ENCODE measurements at regions not wholly inside any gene's neighbourhood (a gene's known extent, or its start where the extent isn't known, plus 50 kb on each side); places are given as distances from the start of the nearest gene placed in this dataset.

DNA sequence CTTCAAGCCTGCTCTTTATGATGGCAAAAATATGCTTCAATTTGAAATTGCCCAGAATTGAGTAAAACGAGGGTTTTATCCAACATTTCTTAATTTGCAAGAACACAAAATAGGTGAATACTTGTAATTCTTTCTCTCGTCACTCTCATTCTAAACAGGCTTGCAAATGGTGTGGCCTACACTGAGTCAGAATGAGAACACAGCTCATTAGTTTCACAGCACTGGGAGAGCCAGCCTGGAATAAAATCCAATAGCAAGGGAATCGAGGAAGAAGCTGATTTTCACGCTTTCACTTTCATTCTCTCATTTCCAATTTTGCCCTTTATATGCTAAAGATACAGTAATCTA is 537.5 kb downstream of the LTN1 start:
- peaks cover 0 to 7% (median 2%) of the 10 kb centered on the region in 7 donors for H3K9me3 Mint-ChIP-seq
- H3K27me3 Mint-ChIP-seq (ENCODE audit: low read depth in 3 of 3): no peaks in the 10 kb centered on the region
- H3K4me1 ChIP-seq (ENCODE audit: control insufficient read depth in 1 of 2, insufficient read depth in 2 of 2, low read length in 2 of 2): no peaks in the 10 kb centered on the region
- H3K27ac Mint-ChIP-seq: no peak overlapping the region
- TF ChIP-seq, protein P1, sequence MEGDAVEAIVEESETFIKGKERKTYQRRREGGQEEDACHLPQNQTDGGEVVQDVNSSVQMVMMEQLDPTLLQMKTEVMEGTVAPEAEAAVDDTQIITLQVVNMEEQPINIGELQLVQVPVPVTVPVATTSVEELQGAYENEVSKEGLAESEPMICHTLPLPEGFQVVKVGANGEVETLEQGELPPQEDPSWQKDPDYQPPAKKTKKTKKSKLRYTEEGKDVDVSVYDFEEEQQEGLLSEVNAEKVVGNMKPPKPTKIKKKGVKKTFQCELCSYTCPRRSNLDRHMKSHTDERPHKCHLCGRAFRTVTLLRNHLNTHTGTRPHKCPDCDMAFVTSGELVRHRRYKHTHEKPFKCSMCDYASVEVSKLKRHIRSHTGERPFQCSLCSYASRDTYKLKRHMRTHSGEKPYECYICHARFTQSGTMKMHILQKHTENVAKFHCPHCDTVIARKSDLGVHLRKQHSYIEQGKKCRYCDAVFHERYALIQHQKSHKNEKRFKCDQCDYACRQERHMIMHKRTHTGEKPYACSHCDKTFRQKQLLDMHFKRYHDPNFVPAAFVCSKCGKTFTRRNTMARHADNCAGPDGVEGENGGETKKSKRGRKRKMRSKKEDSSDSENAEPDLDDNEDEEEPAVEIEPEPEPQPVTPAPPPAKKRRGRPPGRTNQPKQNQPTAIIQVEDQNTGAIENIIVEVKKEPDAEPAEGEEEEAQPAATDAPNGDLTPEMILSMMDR (IDR thresholded peaks at IDR 0.05): no peak
- intact Hi-C loops (cut with micrococcal nuclease): no loop called here
- no peak for DNase-seq
- H3K27ac ChIP-seq (ENCODE audit: low read depth in 1 of 2, low read length in 2 of 2): no peak overlapping the region
- no peaks in the 10 kb centered on the region for H3K36me3 Mint-ChIP-seq
- no peak overlapping the region for H3K4me3 Mint-ChIP-seq
- H3K4me2 ChIP-seq (replicated peaks; ENCODE audit: extremely low read depth, low read length, poor library complexity, severe bottlenecking): no peak overlapping the region
- no CpG with 5 or more reads among the region's 4 CpGs for WGBS (ENCODE audit: insufficient coverage)
- no peaks in the 10 kb centered on the region for H3K4me1 Mint-ChIP-seq
- H3K27me3 ChIP-seq (ENCODE audit: control insufficient read depth in 2 of 2, insufficient read depth in 2 of 2, low read length in 2 of 2): no peaks in the 10 kb centered on the region
- H3K4me3 ChIP-seq (replicated peaks in 1 of 3; ENCODE audit: low read depth in 2 of 3, low read length in 3 of 3): no peak overlapping the region
- no peaks in the 10 kb centered on the region for H3K36me3 ChIP-seq (replicated peaks in 1 of 2; ENCODE audit: control insufficient read depth in 1 of 2, insufficient read depth in 2 of 2, low read length in 2 of 2)
- H3K79me2 ChIP-seq (ENCODE audit: insufficient read depth, low read length): no peaks in the 10 kb centered on the region
- no peaks in the 10 kb centered on the region for H4K20me1 ChIP-seq (ENCODE audit: insufficient read depth, low read length)
- no peak overlapping the region for H2AFZ ChIP-seq (ENCODE audit: insufficient read depth, low read depth, low read length, poor library complexity, severe bottlenecking)
- H3K9me3 ChIP-seq (replicated peaks in 1 of 2; ENCODE audit: control insufficient read depth in 1 of 2, insufficient read depth in 1 of 2, low read length in 2 of 2): peaks cover 0 to 2% of the 10 kb centered on the region in 2 donors
- no peak overlapping the region for H3K9ac ChIP-seq (ENCODE audit: insufficient read depth, low read length, poor library complexity, severe bottlenecking)

- H3K4me3 Mint-ChIP-seq: no peak overlapping the region
- H3K9me3 Mint-ChIP-seq: peaks cover 0 to 7% (median 2%) of the 10 kb centered on the region in 7 donors
- TF ChIP-seq, protein P1 (IDR thresholded peaks at IDR 0.05): no peak
- Histone ChIP-seq H3K4me1 (ENCODE audit: control insufficient read depth in 1 of 2, insufficient read depth in 2 of 2, low read length in 2 of 2) (no peaks in the 10 kb centered on the region), H3K27me3 (ENCODE audit: control insufficient read depth in 2 of 2, insufficient read depth in 2 of 2, low read length in 2 of 2) (no peaks in the 10 kb centered on the region), H3K9ac (ENCODE audit: insufficient read depth, low read length, poor library complexity, severe bottlenecking) (no peak overlapping the region), H2AFZ (ENCODE audit: insufficient read depth, low read depth, low read length, poor library complexity, severe bottlenecking) (no peak overlapping the region), H3K4me3 (replicated peaks in 1 of 3; ENCODE audit: low read depth in 2 of 3, low read length in 3 of 3) (no peak overlapping the region), H4K20me1 (ENCODE audit: insufficient read depth, low read length) (no peaks in the 10 kb centered on the region), H3K9me3 (replicated peaks in 1 of 2; ENCODE audit: control insufficient read depth in 1 of 2, insufficient read depth in 1 of 2, low read length in 2 of 2) (peaks cover 0 to 2% of the 10 kb centered on the region in 2 donors), H3K79me2 (ENCODE audit: insufficient read depth, low read length) (no peaks in the 10 kb centered on the region), H3K27ac (ENCODE audit: low read depth in 1 of 2, low read length in 2 of 2) (no peak overlapping the region), H3K36me3 (replicated peaks in 1 of 2; ENCODE audit: control insufficient read depth in 1 of 2, insufficient read depth in 2 of 2, low read length in 2 of 2) (no peaks in the 10 kb centered on the region), H3K4me2 (replicated peaks; ENCODE audit: extremely low read depth, low read length, poor library complexity, severe bottlenecking) (no peak overlapping the region)
- DNase-seq: no peak
- intact Hi-C loops (cut with micrococcal nuclease): no loop called here
- no peak overlapping the region for H3K27ac Mint-ChIP-seq
- H3K27me3 Mint-ChIP-seq (ENCODE audit: low read depth in 3 of 3): no peaks in the 10 kb centered on the region
- no peaks in the 10 kb centered on the region for H3K36me3 Mint-ChIP-seq
- no CpG with 5 or more reads among the region's 2 CpGs for WGBS (ENCODE audit: insufficient coverage)
- H3K4me1 Mint-ChIP-seq: no peaks in the 10 kb centered on the region
These were observed 538.0 kb downstream of the LTN1 start for GRCh38 chr21:28454564-28455252.
